Prostate gland (tissue), 2 donors: ENCODE measurements at regions not wholly inside any gene's neighbourhood (a gene's known extent, or its start where the extent isn't known, plus 50 kb on each side); places are given as distances from the start of the nearest gene placed in this dataset.

ENCODE experiments used
- DNase-seq: peaks from one replicate; pipeline ENCODE4 v3.0.0-alpha.2; 2019; ENCODE audit warnings: low spot score
- H3K27ac ChIP-seq, 2 donors: fragments of 200-600 bp; sonication (generic); 2 replicates each; pipeline ENCODE4 v1.5.1; 2017 to 2019
- H3K27me3 ChIP-seq: fragments of 200-600 bp; sonication (generic); replicated peaks from 2 replicates; pipeline ENCODE4 v1.5.1; 2019; ENCODE audit not compliant: insufficient read depth
- H3K36me3 ChIP-seq, 2 donors: fragments of 200-600 bp; sonication (generic); 1 replicate in 1 of 2; 2 replicates in 1 of 2; pipeline versions ENCODE4 v1.5.1 to v1.8.1; 2017 to 2019
- H3K4me1 ChIP-seq: fragments of 200-600 bp; sonication (generic); replicated peaks from 2 replicates; pipeline ENCODE4 v1.5.1; 2019
- H3K4me3 ChIP-seq, 2 donors: fragments of 200-600 bp; sonication (generic); 2 replicates each; pipeline ENCODE4 v1.5.1; 2017 to 2019
- H3K9me3 ChIP-seq: fragments of 200-600 bp; sonication (generic); 2 replicates; pipeline ENCODE4 v1.5.1; 2017
- CTCF ChIP-seq, 4 experiments: fragments of 200-600 bp in 2 of 4; fragments of 450-650 bp in 2 of 4; sonication (generic) in 2 of 4; IDR thresholded peaks; 1 replicate in 3 of 4; 2 replicates in 1 of 4; pipeline ENCODE4 v1.5.1; 2016 to 2019; ENCODE audit warnings: antibody characterized with exemption in 4 of 4, mild to moderate bottlenecking in 2 of 4, moderate library complexity in 2 of 4
- POLR2A ChIP-seq: fragments of 450-650 bp; IDR thresholded peaks from one replicate; pipeline ENCODE4 v1.6.1; 2016; ENCODE audit warnings: antibody characterized with exemption, mild to moderate bottlenecking
- POLR2AphosphoS5 ChIP-seq: sonication (generic); formaldehyde crosslinking; IDR thresholded peaks from one replicate; pipeline ENCODE4 v1.6.1; 2017; ENCODE audit warnings: antibody characterized with exemption
- WGBS: methylation state at CpG from one replicate; pipeline ENCODE4 v1.1.5; 2018; 5-methylcytosine and 5-hydroxymethylcytosine counted together
- intact Hi-C: fragments of 100-400 bp; cut with DNase I; formaldehyde crosslinking; loops from one replicate; pipeline ENCODE4 v1.14.2; 2022

- WGBS, result 22% methylated on average over 3 of the region's 3 CpGs
- Histone ChIP-seq H3K27me3 (no peaks in the 10 kb centered on the region), H3K27ac (no peak overlapping the region), H3K36me3 (no peaks in the 10 kb centered on the region), H3K4me3 (no peak overlapping the region), H3K4me1 (no peaks in the 10 kb centered on the region), H3K9me3 (no peaks in the 10 kb centered on the region)
- DNase-seq, result no peak
- intact Hi-C loops, result no loop called here
- TF ChIP-seq CTCF (IDR thresholded peaks at IDR 0.05) (no peak), POLR2A (no peak), POLR2AphosphoS5 (no peak)
These were observed 892.1 kb upstream of the ACVR2A start for GRCh38 chr2:146952696-146953095.

GRCh38 chr2:146950911-146951310 lies 893.9 kb upstream of the ACVR2A start:
- WGBS, result 86% methylated on average over 4 of the region's 4 CpGs
- Histone ChIP-seq H3K4me3 (no peak overlapping the region), H3K4me1 (no peaks in the 10 kb centered on the region), H3K9me3 (no peaks in the 10 kb centered on the region), H3K27me3 (no peaks in the 10 kb centered on the region), H3K36me3 (no peaks in the 10 kb centered on the region), H3K27ac (no peak overlapping the region)
- no peak for DNase-seq
- intact Hi-C loops, result no loop called here
- TF ChIP-seq CTCF (IDR thresholded peaks at IDR 0.05) (no peak), POLR2A (no peak), POLR2AphosphoS5 (no peak)

GRCh38 chr2:146950361-146950760 lies 894.5 kb upstream of the ACVR2A start:
- no peaks in the 10 kb centered on the region for H3K27me3 ChIP-seq
- no peaks in the 10 kb centered on the region for H3K4me1 ChIP-seq
- H3K36me3 ChIP-seq, result no peaks in the 10 kb centered on the region
- no peak for TF ChIP-seq CTCF (IDR thresholded peaks at IDR 0.05)
- TF ChIP-seq POLR2AphosphoS5, result no peak
- TF ChIP-seq POLR2A, result no peak
- intact Hi-C loops, result no loop called here
- H3K27ac ChIP-seq, result no peak overlapping the region
- no peak for DNase-seq
- 58% methylated on average over 3 of the region's 3 CpGs for WGBS
- H3K9me3 ChIP-seq, result no peaks in the 10 kb centered on the region
- no peak overlapping the region for H3K4me3 ChIP-seq

GRCh38 chr2:146949400-146949799 lies 895.4 kb upstream of the ACVR2A start:
- no peak for DNase-seq
- intact Hi-C loops, result loop anchor here (10.0 kb wide), 1 partner anchor 895 kb away; the partner anchor contains the start of gene ACVR2A
- WGBS, result 97% methylated on average over 2 of the region's 2 CpGs
- Histone ChIP-seq H3K9me3 (no peaks in the 10 kb centered on the region), H3K27ac (no peak overlapping the region), H3K36me3 (no peaks in the 10 kb centered on the region), H3K4me3 (no peak overlapping the region), H3K27me3 (no peaks in the 10 kb centered on the region), H3K4me1 (no peaks in the 10 kb centered on the region)
- TF ChIP-seq CTCF (IDR thresholded peaks at IDR 0.05) (no peak), POLR2AphosphoS5 (no peak), POLR2A (no peak)

- TF ChIP-seq POLR2A (no peak), POLR2AphosphoS5 (no peak), CTCF (IDR thresholded peaks at IDR 0.05) (no peak)
- 44% methylated on average over 4 of the region's 4 CpGs for WGBS
- DNase-seq, result no peak
- Histone ChIP-seq H3K4me3 (no peak overlapping the region), H3K36me3 (no peaks in the 10 kb centered on the region), H3K27ac (no peak overlapping the region), H3K4me1 (no peaks in the 10 kb centered on the region), H3K27me3 (no peaks in the 10 kb centered on the region), H3K9me3 (no peaks in the 10 kb centered on the region)
- intact Hi-C loops, result loop anchor here (10.0 kb wide), 1 partner anchor 900 kb away; the partner anchor contains the start of gene ACVR2A
These were observed 900.2 kb upstream of the ACVR2A start for GRCh38 chr2:146944601-146945000.
